Smooth muscle cell (in vitro differentiated cells): ENCODE measurements at regions not wholly inside any gene's neighbourhood (a gene's known extent, or its start where the extent isn't known, plus 50 kb on each side); places are given as distances from the start of the nearest gene placed in this dataset.

Experiments
- DNase-seq: peaks from one replicate; lab custom pipeline; 2025; ENCODE audit not compliant: unreplicated experiment; lab: John Stamatoyannopoulos, UW
- H2AFZ ChIP-seq: fragments of 200-600 bp; sonication (generic); 2 replicates; pipeline ENCODE4 v1.6.0; 2016; ENCODE audit warnings: antibody characterized with exemption, low read depth, mild to moderate bottlenecking
- H3F3A ChIP-seq: fragments of 200-600 bp; sonication (generic); 2 replicates; pipeline ENCODE4 v1.6.0; 2017; ENCODE audit warnings: antibody characterized with exemption, low read depth
- H3K27ac ChIP-seq: fragments of 200-600 bp; sonication (generic); 2 replicates; pipeline ENCODE4 v1.5.1; 2016; ENCODE audit warnings: low read depth, mild to moderate bottlenecking
- H3K27me3 ChIP-seq: fragments of 200-600 bp; sonication (generic); 2 replicates; pipeline ENCODE4 v1.6.1; 2016; ENCODE audit warnings: low read depth, mild to moderate bottlenecking
- H3K36me3 ChIP-seq: fragments of 200-600 bp; sonication (generic); 2 replicates; pipeline ENCODE4 v1.5.1; 2016; ENCODE audit warnings: low read depth
- H3K4me1 ChIP-seq: fragments of 200-600 bp; sonication (generic); 2 replicates; pipeline ENCODE4 v1.5.1; 2016; ENCODE audit warnings: low read depth
- H3K4me2 ChIP-seq: fragments of 200-600 bp; sonication (generic); 2 replicates; pipeline ENCODE4 v1.6.0; 2016; ENCODE audit warnings: mild to moderate bottlenecking
- H3K4me3 ChIP-seq: fragments of 200-600 bp; sonication (generic); 2 replicates; pipeline ENCODE4 v1.5.1; 2016; ENCODE audit warnings: mild to moderate bottlenecking
- H3K79me2 ChIP-seq: fragments of 200-600 bp; sonication (generic); 2 replicates; pipeline ENCODE4 v1.6.0; 2016; ENCODE audit warnings: low read depth, mild to moderate bottlenecking
- H3K9ac ChIP-seq: fragments of 200-600 bp; sonication (generic); 2 replicates; pipeline ENCODE4 v1.6.0; 2016; ENCODE audit warnings: low read depth
- H3K9me3 ChIP-seq: fragments of 200-600 bp; sonication (generic); replicated peaks from 2 replicates; pipeline ENCODE4 v1.5.1; 2016; ENCODE audit warnings: low read depth
- H4K20me1 ChIP-seq: fragments of 200-600 bp; sonication (generic); 2 replicates; pipeline ENCODE4 v1.6.0; 2016; ENCODE audit warnings: low read depth
- CTCF ChIP-seq: fragments of 200-600 bp; sonication (generic); IDR thresholded peaks from 2 replicates; pipeline ENCODE4 v1.5.1; 2017; ENCODE audit warnings: borderline replicate concordance, mild to moderate bottlenecking, antibody characterized with exemption; ENCODE audit not compliant: insufficient read depth, poor library complexity, severe bottlenecking
- WGBS: methylation state at CpG from one replicate; pipeline ENCODE4 v1.1.7; 2016; ENCODE audit warnings: low lambda C conversion rate; 5-methylcytosine and 5-hydroxymethylcytosine counted together

GRCh38 chr4:74631988-74632387 is 162.3 kb downstream of the BTC start:
- no peaks in the 10 kb centered on the region for H3K27me3 ChIP-seq
- no peak overlapping the region for H3K4me2 ChIP-seq

GRCh38 chr4:74632634-74633033 is 161.7 kb downstream of the BTC start:
- no peak overlapping the region for H2AFZ ChIP-seq
- H3K79me2 ChIP-seq: no peaks in the 10 kb centered on the region
- no peak overlapping the region for H3K9ac ChIP-seq
- H3K27ac ChIP-seq: no peak overlapping the region
- H3K4me3 ChIP-seq: no peak overlapping the region
- no peak for TF ChIP-seq CTCF
- H3K4me1 ChIP-seq: no peaks in the 10 kb centered on the region
- no peaks in the 10 kb centered on the region for H3K36me3 ChIP-seq
- no peaks in the 10 kb centered on the region for H3K27me3 ChIP-seq
- peaks cover 18% of the 10 kb centered on the region for H3F3A ChIP-seq
- 24% methylated on average over 3 of the region's 3 CpGs for WGBS
- H3K9me3 ChIP-seq: no peaks in the 10 kb centered on the region
- no peaks in the 10 kb centered on the region for H4K20me1 ChIP-seq
- DNase-seq: no peak
- peak overlapping the region; percentile 31 for H3K4me2 ChIP-seq

More at GRCh38 chr4:74631988-74632387, 162.3 kb downstream of the BTC start:
- no peak for TF ChIP-seq CTCF
- Histone ChIP-seq H3K27ac (no peak overlapping the region), H3K36me3 (no peaks in the 10 kb centered on the region), H3K79me2 (no peaks in the 10 kb centered on the region), H2AFZ (no peak overlapping the region), H3K4me1 (no peaks in the 10 kb centered on the region), H3K9me3 (no peaks in the 10 kb centered on the region), H4K20me1 (no peaks in the 10 kb centered on the region), H3F3A (peaks cover 18% of the 10 kb centered on the region), H3K4me3 (no peak overlapping the region), H3K9ac (no peak overlapping the region)
- DNase-seq: no peak

- WGBS: 80% methylated on average over 2 of the region's 2 CpGs
- TF ChIP-seq CTCF: no peak
- H3K9ac ChIP-seq: no peak overlapping the region
- H3K27ac ChIP-seq: peak overlapping the region; percentile 20
- no peak overlapping the region for H3K4me2 ChIP-seq
- no peaks in the 10 kb centered on the region for H3K36me3 ChIP-seq
- no peaks in the 10 kb centered on the region for H3K9me3 ChIP-seq
- H3K27me3 ChIP-seq: no peaks in the 10 kb centered on the region
- no peaks in the 10 kb centered on the region for H4K20me1 ChIP-seq
- H3K4me3 ChIP-seq: no peak overlapping the region
- no peak overlapping the region for H2AFZ ChIP-seq
- DNase-seq: no peak
- H3K79me2 ChIP-seq: no peaks in the 10 kb centered on the region
- no peaks in the 10 kb centered on the region for H3K4me1 ChIP-seq
- H3F3A ChIP-seq: peaks cover 3% of the 10 kb centered on the region
Measured at GRCh38 chr4:74635074-74635473, 159.2 kb downstream of the BTC start.

- Histone ChIP-seq H3K27me3 (no peaks in the 10 kb centered on the region), H3K9me3 (no peaks in the 10 kb centered on the region), H3K9ac (no peak overlapping the region), H3F3A (no peaks in the 10 kb centered on the region), H3K27ac (peak overlapping the region; percentile 20), H2AFZ (no peak overlapping the region), H3K79me2 (no peaks in the 10 kb centered on the region), H3K4me3 (no peak overlapping the region), H4K20me1 (no peaks in the 10 kb centered on the region), H3K4me2 (peak overlapping the region; percentile 1), H3K36me3 (no peaks in the 10 kb centered on the region), H3K4me1 (no peaks in the 10 kb centered on the region)
- no peak for DNase-seq
- WGBS: 16% methylated on average over 2 of the region's 2 CpGs
- TF ChIP-seq CTCF: no peak
Measured at GRCh38 chr4:74635490-74636123, 158.7 kb downstream of the BTC start.
